K562 (cell line): ENCODE measurements at regions not wholly inside any gene's neighbourhood (a gene's known extent, or its start where the extent isn't known, plus 50 kb on each side); places are given as distances from the start of the nearest gene placed in this dataset.

Source experiments
- ATAC-seq: fragments of 200-7000 bp; cut with Tn5 transposase; 3 replicates; pipeline ENCODE4 v1.9.1; 2020; ENCODE audit warnings: moderate library complexity
- BruUV-seq: library from RNA; stranded (reverse); fragments of 400-500 nt; replicated peaks from 2 replicates; lab custom pipeline; 2021; lab: Mats Ljungman, UMichigan
- CTCF ChIA-PET: fragments of 300-600 bp; formaldehyde crosslinking; extraction: SDS; loops from one replicate; lab custom pipeline; 2021; ENCODE audit warnings: low intra/inter-chr PET ratio; lab: Yijun Ruan, JAX
- POLR2A ChIA-PET: fragments of 300-600, 350-650 bp; sonication (Branson Sonifier 250); formaldehyde crosslinking; extraction: SDS; loops from one replicate; lab custom pipeline; 2021; ENCODE audit warnings: antibody characterized with exemption, inconsistent platforms; lab: Yijun Ruan, JAX
- DNase-seq, 4 experiments: peaks; one replicate each; pipeline versions ENCODE4 v3.0.0 to v3.0.0-alpha.2; 2011 to 2018; ENCODE audit warnings: low spot score in 3 of 4, mixed read lengths in 3 of 4; ENCODE audit errors: extremely low read depth in 1 of 4
- FAIRE-seq: peaks from 2 replicates; lab custom pipeline; 2011; peaks lifted over from hg19 to GRCh38; lab: Jason Lieb, UNC
- H2AFZ ChIP-seq: 2 replicates; pipeline ENCODE4 v1.6.0; 2011; ENCODE audit warnings: low read depth, low read length, control low read depth, inconsistent platforms
- H3K27ac ChIP-seq: fragments of 200-600 bp; 3 replicates; pipeline ENCODE4 v1.8.0; 2011; ENCODE audit warnings: low read depth, mild to moderate bottlenecking, control low read depth, inconsistent platforms, low read length, moderate library complexity, mixed read lengths; ENCODE audit errors: extremely low read depth
- H3K27me3 ChIP-seq, 2 experiments: fragments of 300-600 bp in 1 of 2; 2 replicates in 1 of 2; 3 replicates in 1 of 2; pipeline versions ENCODE4 v1.6.0 to v1.8.0; 2011; ENCODE audit warnings: inconsistent platforms in 2 of 2, low read length in 2 of 2, mild to moderate bottlenecking in 1 of 2, mixed read lengths in 1 of 2, moderate library complexity in 1 of 2; ENCODE audit not compliant: control insufficient read depth in 2 of 2, insufficient read depth in 2 of 2
- H3K36me3 ChIP-seq: fragments of 300-600 bp; 3 replicates; pipeline ENCODE4 v1.8.0; 2011; ENCODE audit warnings: mild to moderate bottlenecking, low read length, inconsistent platforms; ENCODE audit not compliant: control insufficient read depth, insufficient read depth
- H3K4me1 ChIP-seq, 2 experiments: fragments of 200-600 bp in 1 of 2; replicated peaks in 1 of 2; 2 replicates in 1 of 2; 3 replicates in 1 of 2; pipeline versions ENCODE4 v1.5.1 to v1.8.0; 2011; ENCODE audit warnings: inconsistent platforms in 2 of 2, low read length in 2 of 2, mild to moderate bottlenecking in 1 of 2, mixed read lengths in 1 of 2, moderate library complexity in 1 of 2; ENCODE audit not compliant: control insufficient read depth in 2 of 2, insufficient read depth in 2 of 2
- H3K4me2 ChIP-seq: 2 replicates; pipeline ENCODE4 v1.6.1; 2011; ENCODE audit warnings: low read length, control low read depth, inconsistent platforms, mixed read lengths; ENCODE audit not compliant: insufficient read depth
- H3K4me3 ChIP-seq: fragments of 200-600 bp; sonication (generic), shearing (Covaris generic); 2 replicates; pipeline ENCODE4 v1.5.1; 2016; ENCODE audit warnings: control low read depth, inconsistent platforms
- H3K79me2 ChIP-seq: fragments of 200-600 bp; 3 replicates; pipeline ENCODE4 v1.8.0; 2011; ENCODE audit warnings: low read length, inconsistent platforms; ENCODE audit not compliant: control insufficient read depth, insufficient read depth
- H3K9ac ChIP-seq, 2 experiments: 2 replicates each; pipeline versions ENCODE4 v1.6.0 to v1.6.1; 2011; ENCODE audit warnings: low read depth in 2 of 2, low read length in 2 of 2, control low read depth in 1 of 2, inconsistent platforms in 1 of 2, mild to moderate bottlenecking in 1 of 2, mixed read lengths in 1 of 2; ENCODE audit not compliant: insufficient read depth in 1 of 2
- H3K9me1 ChIP-seq: one replicate; pipeline ENCODE4 v1.6.0; 2011; ENCODE audit warnings: inconsistent platforms, mild to moderate bottlenecking, low read length, moderate library complexity; ENCODE audit not compliant: control insufficient read depth, insufficient read depth
- H3K9me3 ChIP-seq: replicated peaks from 2 replicates; pipeline ENCODE4 v1.5.1; 2011; ENCODE audit warnings: low read depth, low read length, inconsistent platforms; ENCODE audit not compliant: control insufficient read depth, insufficient read depth
- H4K20me1 ChIP-seq: replicated peaks from 2 replicates; pipeline ENCODE4 v1.6.1; 2011; ENCODE audit warnings: low read length, inconsistent platforms, mixed read lengths; ENCODE audit not compliant: control insufficient read depth, insufficient read depth
- E2F8 ChIP-seq: fragments of 450-650 bp; IDR thresholded peaks from 2 replicates; pipeline ENCODE4 v1.7.1; 2018; ENCODE audit warnings: mild to moderate bottlenecking, low read depth; ENCODE audit not compliant: partially characterized antibody
- ESRRB ChIP-seq: fragments of 250-450 bp; sonication (Bioruptor Pico); IDR thresholded peaks from 2 replicates; pipeline ENCODE4 v1.5.0; 2020; ENCODE audit warnings: mild to moderate bottlenecking, moderate library complexity, borderline replicate concordance
- FOXP4 ChIP-seq: sonication (generic); formaldehyde crosslinking; IDR thresholded peaks from 2 replicates; pipeline ENCODE4 v1.8.0; 2022; ENCODE audit warnings: mild to moderate bottlenecking, missing genetic modification reagents, borderline replicate concordance
- NR0B1 ChIP-seq: fragments of 450-650 bp; IDR thresholded peaks from one replicate; pipeline ENCODE4 v1.6.1; 2018; ENCODE audit warnings: mild to moderate bottlenecking, moderate library complexity; ENCODE audit not compliant: partially characterized antibody
- PATZ1 ChIP-seq: fragments of 250-450 bp; sonication (Bioruptor Pico); IDR thresholded peaks from 2 replicates; pipeline ENCODE4 v1.5.0; 2020; ENCODE audit warnings: mild to moderate bottlenecking, borderline replicate concordance
- RBM22 ChIP-seq: fragments of 200-400 bp; formaldehyde crosslinking; IDR thresholded peaks from 2 replicates; pipeline ENCODE4 v1.6.1; 2018; ENCODE audit warnings: low read length, low read depth; ENCODE audit not compliant: poor library complexity, severe bottlenecking
- RHOXF2B ChIP-seq: fragments of 250-450 bp; sonication (Bioruptor Pico); conservative IDR thresholded peaks from 2 replicates; pipeline ENCODE4 v1.5.1; 2021
- ZNF239 ChIP-seq: fragments of 250-450 bp; sonication (Bioruptor Pico); IDR thresholded peaks from 2 replicates; pipeline ENCODE4 v1.4.0; 2020; ENCODE audit warnings: mild to moderate bottlenecking
- ZNF311 ChIP-seq: fragments of 250-450 bp; sonication (Bioruptor Pico); IDR thresholded peaks from 2 replicates; pipeline ENCODE4 v1.4.0; 2020; ENCODE audit warnings: mild to moderate bottlenecking, moderate library complexity
- WGBS: fragments of 100-300 bp; shearing (Covaris generic); methylation state at CpG from one replicate; pipeline ENCODE4 v1.1.6; 2016; ENCODE audit warnings: low coverage, mixed read lengths; ENCODE audit not compliant: insufficient coverage; ENCODE audit errors: missing lambda C conversion rate; 5-methylcytosine and 5-hydroxymethylcytosine counted together
- in situ Hi-C: fragments of 300-500 bp; cut with MboI; formaldehyde crosslinking; loops from 4 replicates; pipeline ENCODE4 v1.15.0; 2018; ENCODE audit warnings: inconsistent platforms, mixed read lengths
- intact Hi-C: fragments of 100-400 bp; cut with micrococcal nuclease; formaldehyde crosslinking; loops from 2 replicates; pipeline ENCODE4 v1.14.2; 2022

GRCh38 chr5:67910546-67910945 is 305.0 kb upstream of the PIK3R1 start:
- H3K4me3 ChIP-seq, result no peak overlapping the region
- CTCF ChIA-PET, result no interaction called here
- no peaks in the 10 kb centered on the region for H3K79me2 ChIP-seq
- no peaks in the 10 kb centered on the region for H3K27me3 ChIP-seq
- H3K4me2 ChIP-seq, result no peak overlapping the region
- in situ Hi-C loops (no loop called here), intact Hi-C loops (no loop called here)
- H2AFZ ChIP-seq, result no peak overlapping the region
- H3K4me1 ChIP-seq, result no peaks in the 10 kb centered on the region
- BruUV-seq, result no TSS peak
- H3K9ac ChIP-seq, result no peak overlapping the region
- no peaks in the 10 kb centered on the region for H3K9me3 ChIP-seq
- H3K27ac ChIP-seq, result no peak overlapping the region
- ATAC-seq (no peak), FAIRE-seq (no peak), DNase-seq (no peak)
- POLR2A ChIA-PET, result no interaction called here
- H3K36me3 ChIP-seq, result no peaks in the 10 kb centered on the region
- no peaks in the 10 kb centered on the region for H3K9me1 ChIP-seq
- no peaks in the 10 kb centered on the region for H4K20me1 ChIP-seq
- WGBS, result 3% methylated on average over 4 of the region's 4 CpGs
- TF ChIP-seq RHOXF2B (no peak), ZNF239 (no peak), ESRRB (CRISPR knock-in tag) (no peak), NR0B1 (no peak), E2F8 (no peak), RBM22 (no peak), FOXP4 (no peak), ZNF311 (no peak), PATZ1 (CRISPR knock-in tag) (no peak)
